ENCODE measurements at regions not wholly inside any gene's neighbourhood (a gene's known extent, or its start where the extent isn't known, plus 50 kb on each side); places are given as distances from the start of the nearest gene placed in this dataset.

- in situ Hi-C loops (cut with MboI; ENCODE audit: low pct_unique_long_range_greater_than_20kb, low sequenced_read_pairs, unreplicated experiment) = no loop called here
- TF ChIP-seq CTCF (IDR thresholded peaks at IDR 0.05; ENCODE audit: extremely low read depth, insufficient read depth, missing control alignments) = no peak
- DNase-seq (ENCODE audit: low spot score) = no peak
These were observed 333.2 kb upstream of the UBE2E3 start for GRCh38 chr2:180647221-180647620.

GRCh38 chr2:180646756-180647155, 333.6 kb upstream of the UBE2E3 start:
- no peak for TF ChIP-seq CTCF (IDR thresholded peaks at IDR 0.05; ENCODE audit: extremely low read depth, insufficient read depth, missing control alignments)
- no peak for DNase-seq (ENCODE audit: low spot score)
- in situ Hi-C loops (cut with MboI; ENCODE audit: low pct_unique_long_range_greater_than_20kb, low sequenced_read_pairs, unreplicated experiment) = no loop called here

DNA sequence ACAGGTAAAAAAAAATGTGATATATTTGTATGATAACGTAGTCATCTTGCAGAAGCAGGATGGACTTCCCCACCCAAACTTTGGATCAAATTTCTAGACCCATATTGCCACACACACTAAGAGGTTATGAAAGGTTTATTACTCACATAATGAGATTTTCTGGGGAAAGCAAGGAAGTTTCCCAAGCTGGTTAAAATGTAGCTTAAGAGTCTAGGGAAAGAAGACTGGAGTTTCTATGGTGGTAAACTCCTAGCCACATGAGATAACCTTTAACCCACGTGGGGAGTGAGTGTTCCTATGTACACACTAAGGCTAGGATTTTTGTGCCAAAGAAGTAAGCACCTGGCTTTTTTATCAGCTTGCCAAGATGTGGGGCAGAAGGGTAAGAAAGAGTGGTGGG, 335.7 kb upstream of the UBE2E3 start:
- in situ Hi-C loops (cut with MboI; ENCODE audit: low pct_unique_long_range_greater_than_20kb, low sequenced_read_pairs, unreplicated experiment) = no loop called here
- TF ChIP-seq CTCF (IDR thresholded peaks at IDR 0.05; ENCODE audit: extremely low read depth, insufficient read depth, missing control alignments) = no peak
- no peak for DNase-seq (ENCODE audit: low spot score)

DNA sequence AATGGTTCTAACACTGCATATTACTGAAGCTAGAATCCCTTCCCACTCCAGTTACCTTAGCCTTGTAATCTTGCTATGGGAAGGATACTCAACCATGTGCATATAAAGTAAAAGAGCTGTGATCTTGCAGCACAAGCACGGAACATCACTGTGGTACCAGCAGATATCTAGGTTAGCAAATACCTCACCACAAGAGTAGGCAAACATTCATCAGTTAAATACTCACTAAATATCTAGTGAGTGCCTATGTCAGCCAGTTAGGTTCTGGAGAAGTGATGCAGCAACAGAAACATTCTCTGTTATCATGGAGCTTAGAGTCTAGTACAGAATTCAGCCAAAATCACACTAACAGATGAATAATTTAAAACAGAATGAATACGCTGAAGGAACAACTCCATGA, 349.6 kb upstream of the UBE2E3 start:
- TF ChIP-seq CTCF (IDR thresholded peaks at IDR 0.05; ENCODE audit: extremely low read depth, insufficient read depth, missing control alignments) = no peak
- in situ Hi-C loops (cut with MboI; ENCODE audit: low pct_unique_long_range_greater_than_20kb, low sequenced_read_pairs, unreplicated experiment) = no loop called here
- no peak for DNase-seq (ENCODE audit: low spot score)

DNA sequence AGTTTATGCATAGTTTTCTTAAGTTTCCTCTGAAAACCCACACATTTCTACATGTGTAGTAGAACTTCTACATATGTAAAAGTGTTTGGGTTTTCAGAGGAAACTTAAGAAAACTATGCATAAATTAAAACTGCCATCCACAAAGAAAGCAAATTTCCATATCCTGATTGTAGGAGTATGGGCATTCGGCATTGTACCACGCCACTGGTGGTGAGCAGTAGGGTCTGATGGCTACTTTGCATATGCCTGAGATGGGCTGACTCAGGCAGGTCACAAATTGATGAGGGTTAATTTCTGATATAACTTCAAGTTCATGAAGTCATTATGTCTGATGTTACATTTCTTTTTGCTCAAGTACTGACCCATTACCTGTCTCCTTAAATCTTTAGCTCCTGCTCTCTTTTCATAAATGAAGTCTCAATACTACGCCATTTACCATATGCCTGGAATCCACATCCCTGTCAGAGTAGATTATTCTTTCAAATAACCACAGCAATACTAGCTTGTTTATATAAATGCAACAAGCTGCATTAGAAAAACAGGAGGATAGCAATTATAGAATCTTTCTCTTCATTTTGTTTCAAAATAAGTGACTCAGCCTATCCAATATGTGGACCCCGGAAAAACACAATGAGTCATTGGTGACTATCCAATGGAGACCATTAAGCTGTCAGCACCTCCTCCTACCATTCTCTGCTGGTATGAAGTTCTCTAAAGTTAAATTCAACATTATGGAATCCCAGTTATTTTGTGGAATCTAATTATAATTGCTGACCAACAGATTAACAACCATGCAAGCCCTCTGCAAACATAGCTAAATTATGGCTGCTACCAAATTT, 355.2 kb upstream of the UBE2E3 start:
- no peak for TF ChIP-seq CTCF (IDR thresholded peaks at IDR 0.05; ENCODE audit: extremely low read depth, insufficient read depth, missing control alignments)
- DNase-seq (ENCODE audit: low spot score) = no peak
- in situ Hi-C loops (cut with MboI; ENCODE audit: low pct_unique_long_range_greater_than_20kb, low sequenced_read_pairs, unreplicated experiment) = no loop called here

GRCh38 chr2:180621941-180622918, 358.2 kb upstream of the UBE2E3 start:
- no peak for DNase-seq (ENCODE audit: low spot score)
- in situ Hi-C loops (cut with MboI; ENCODE audit: low pct_unique_long_range_greater_than_20kb, low sequenced_read_pairs, unreplicated experiment) = no loop called here
- TF ChIP-seq CTCF (IDR thresholded peaks at IDR 0.05; ENCODE audit: extremely low read depth, insufficient read depth, missing control alignments) = no peak
